IMR-90 (cell line): ENCODE measurements at regions not wholly inside any gene's neighbourhood (a gene's known extent, or its start where the extent isn't known, plus 50 kb on each side); places are given as distances from the start of the nearest gene placed in this dataset.

Experiments
- CHD1 ChIP-seq: IDR thresholded peaks from 2 replicates; pipeline ENCODE4 v1.6.1; 2012; ENCODE audit warnings: low read depth, low read length, improper control_type of control experiment
- RFX5 ChIP-seq: IDR thresholded peaks from 2 replicates; pipeline ENCODE4 v1.8.0; 2012; ENCODE audit warnings: low read depth, mild to moderate bottlenecking, low read length, moderate library complexity

- no peak for TF ChIP-seq CHD1
- TF ChIP-seq RFX5, result no peak
Measured at GRCh38 chr18:40738321-40738880, 1216.6 kb upstream of the PIK3C3 start.
